H1 (cell line): ENCODE measurements at regions not wholly inside any gene's neighbourhood (a gene's known extent, or its start where the extent isn't known, plus 50 kb on each side); places are given as distances from the start of the nearest gene placed in this dataset.

Source experiments
- CEBPB ChIP-seq: IDR thresholded peaks from 2 replicates; pipeline ENCODE4 v1.6.1; 2012; ENCODE audit warnings: low read depth, low read length
- CHD1 ChIP-seq: IDR thresholded peaks from 2 replicates; pipeline ENCODE4 v1.6.1; 2012; ENCODE audit warnings: low read depth, low read length, improper control_type of control experiment
- CREB1 ChIP-seq: IDR thresholded peaks from 2 replicates; pipeline ENCODE4 v1.6.1; 2012; ENCODE audit warnings: inconsistent platforms
- EZH2 ChIP-seq: fragments of 200-600 bp; sonication (generic); IDR thresholded peaks from 2 replicates; pipeline ENCODE4 v1.7.1; 2012; ENCODE audit warnings: low read depth, mild to moderate bottlenecking, moderate library complexity, low read length, inconsistent platforms; ENCODE audit not compliant: severe bottlenecking
- JUN ChIP-seq: IDR thresholded peaks from 2 replicates; pipeline ENCODE4 v1.6.1; 2011; ENCODE audit warnings: low read depth, mild to moderate bottlenecking, improper control_type of control experiment, low read length
- JUND ChIP-seq: IDR thresholded peaks from 2 replicates; pipeline ENCODE4 v1.6.1; 2011; ENCODE audit warnings: mild to moderate bottlenecking, improper control_type of control experiment, low read length
- KDM1A ChIP-seq: fragments of 200-600, 300-600 bp; sonication (generic); IDR thresholded peaks from 2 replicates; pipeline ENCODE4 v1.7.1; 2016; ENCODE audit warnings: mild to moderate bottlenecking, low read length, borderline replicate concordance
- PHF8 ChIP-seq: fragments of 200-600 bp; sonication (generic); conservative IDR thresholded peaks from 2 replicates; pipeline ENCODE4 v1.7.1; 2012; ENCODE audit warnings: low read depth, mild to moderate bottlenecking, inconsistent platforms, low read length, moderate library complexity
- POLR2A ChIP-seq, 2 experiments: IDR thresholded peaks; 1 replicate in 1 of 2; 2 replicates in 1 of 2; pipeline ENCODE4 v1.6.1; 2011; ENCODE audit warnings: low read depth in 2 of 2, low read length in 2 of 2, mild to moderate bottlenecking in 2 of 2; ENCODE audit errors: control extremely low read depth in 1 of 2
- TAF1 ChIP-seq: IDR thresholded peaks from 2 replicates; pipeline ENCODE4 v1.6.1; 2011; ENCODE audit warnings: mild to moderate bottlenecking, low read depth, low read length
- YY1 ChIP-seq: IDR thresholded peaks from 2 replicates; pipeline ENCODE4 v1.6.1; 2011; ENCODE audit warnings: low read depth, mild to moderate bottlenecking, low read length
- ZNF274 ChIP-seq: IDR thresholded peaks from 2 replicates; pipeline ENCODE4 v1.7.0; 2012; ENCODE audit warnings: low read length, borderline replicate concordance; ENCODE audit errors: extremely low read depth
- TF ChIP-seq, protein P1 (sequence below), 3 experiments: IDR thresholded peaks; 1 replicate in 2 of 3; 2 replicates in 1 of 3; pipeline versions ENCODE4 v1.5.1 to v1.6.1; 2011; ENCODE audit warnings: low read length in 3 of 3, mild to moderate bottlenecking in 3 of 3, inconsistent platforms in 2 of 3, low read depth in 1 of 3, moderate library complexity in 1 of 3; ENCODE audit not compliant: insufficient read depth in 1 of 3; ENCODE audit errors: control extremely low read depth in 1 of 3

- no peak for TF ChIP-seq CHD1
- TF ChIP-seq EZH2: no peak
- no peak for TF ChIP-seq TAF1
- no peak for TF ChIP-seq YY1
- TF ChIP-seq, protein P1, sequence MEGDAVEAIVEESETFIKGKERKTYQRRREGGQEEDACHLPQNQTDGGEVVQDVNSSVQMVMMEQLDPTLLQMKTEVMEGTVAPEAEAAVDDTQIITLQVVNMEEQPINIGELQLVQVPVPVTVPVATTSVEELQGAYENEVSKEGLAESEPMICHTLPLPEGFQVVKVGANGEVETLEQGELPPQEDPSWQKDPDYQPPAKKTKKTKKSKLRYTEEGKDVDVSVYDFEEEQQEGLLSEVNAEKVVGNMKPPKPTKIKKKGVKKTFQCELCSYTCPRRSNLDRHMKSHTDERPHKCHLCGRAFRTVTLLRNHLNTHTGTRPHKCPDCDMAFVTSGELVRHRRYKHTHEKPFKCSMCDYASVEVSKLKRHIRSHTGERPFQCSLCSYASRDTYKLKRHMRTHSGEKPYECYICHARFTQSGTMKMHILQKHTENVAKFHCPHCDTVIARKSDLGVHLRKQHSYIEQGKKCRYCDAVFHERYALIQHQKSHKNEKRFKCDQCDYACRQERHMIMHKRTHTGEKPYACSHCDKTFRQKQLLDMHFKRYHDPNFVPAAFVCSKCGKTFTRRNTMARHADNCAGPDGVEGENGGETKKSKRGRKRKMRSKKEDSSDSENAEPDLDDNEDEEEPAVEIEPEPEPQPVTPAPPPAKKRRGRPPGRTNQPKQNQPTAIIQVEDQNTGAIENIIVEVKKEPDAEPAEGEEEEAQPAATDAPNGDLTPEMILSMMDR (IDR thresholded peaks at IDR 0.05; ENCODE audit: control extremely low read depth in 1 of 3, insufficient read depth in 1 of 3, low read depth in 1 of 3, low read length in 3 of 3): no peak
- TF ChIP-seq PHF8: no peak
- TF ChIP-seq POLR2A (IDR thresholded peaks at IDR 0.05; ENCODE audit: control extremely low read depth in 1 of 2, low read depth in 2 of 2, low read length in 2 of 2): no peak
- TF ChIP-seq KDM1A: no peak
- no peak for TF ChIP-seq CREB1
- TF ChIP-seq CEBPB: no peak
- TF ChIP-seq JUN: no peak
- TF ChIP-seq ZNF274: no peak
- no peak for TF ChIP-seq JUND
These were observed 60.0 kb upstream of the FBXO33 start for GRCh38 chr14:39492267-39492666.
